Right ventricle myocardium superior (tissue), 1 donor: ENCODE measurements at regions not wholly inside any gene's neighbourhood (a gene's known extent, or its start where the extent isn't known, plus 50 kb on each side); places are given as distances from the start of the nearest gene placed in this dataset.

Experiments used
- ATAC-seq: fragments of 200-7000 bp; cut with Tn5 transposase; one replicate; pipeline ENCODE4 v1.9.1; 2020; ENCODE audit warnings: mild to moderate bottlenecking; ENCODE audit not compliant: poor library complexity
- DNase-seq: peaks from one replicate; pipeline ENCODE4 v3.0.0-alpha.2; 2020
- intact Hi-C: fragments of 100-400 bp; cut with DNase I; formaldehyde crosslinking; loops from one replicate; pipeline ENCODE4 v1.11.2; 2022
- donor health status: DM: no; HTN: yes; CAD: no; lungs with severe emphysema.

GRCh38 chr13:103960001-103960400, 893.8 kb upstream of the SLC10A2 start:
- ATAC-seq (no peak), DNase-seq (no peak)
- intact Hi-C loops = no loop called here

- intact Hi-C loops = no loop called here
- no peak for DNase-seq
- ATAC-seq = no peak
Observed at GRCh38 chr13:103958691-103959090, 892.5 kb upstream of the SLC10A2 start.

- no peak for DNase-seq
- intact Hi-C loops = no loop called here
- no peak for ATAC-seq
Observed at GRCh38 chr13:103957939-103958338, 891.7 kb upstream of the SLC10A2 start.

GRCh38 chr13:103953859-103954258, 887.6 kb upstream of the SLC10A2 start:
- no peak for DNase-seq
- intact Hi-C loops = no loop called here
- no peak for ATAC-seq

GRCh38 chr13:103952183-103952582, 886.0 kb upstream of the SLC10A2 start:
- intact Hi-C loops = no loop called here
- DNase-seq (no peak), ATAC-seq (no peak)

GRCh38 chr13:103948426-103948825, 882.2 kb upstream of the SLC10A2 start:
- DNase-seq = no peak
- intact Hi-C loops = no loop called here
- no peak for ATAC-seq

GRCh38 chr13:103945836-103946235, 879.6 kb upstream of the SLC10A2 start:
- DNase-seq (no peak), ATAC-seq (no peak)
- intact Hi-C loops = no loop called here

GRCh38 chr13:103941506-103942140, 875.4 kb upstream of the SLC10A2 start:
- ATAC-seq (no peak), DNase-seq (no peak)
- intact Hi-C loops = no loop called here

GRCh38 chr13:103935117-103935516, 868.9 kb upstream of the SLC10A2 start:
- ATAC-seq = no peak
- intact Hi-C loops = no loop called here
- DNase-seq = no peak

GRCh38 chr13:103931885-103932284, 865.7 kb upstream of the SLC10A2 start:
- intact Hi-C loops = no loop called here
- DNase-seq = no peak
- ATAC-seq = no peak

- intact Hi-C loops = no loop called here
- no peak for DNase-seq
- no peak for ATAC-seq
Observed at GRCh38 chr13:103931331-103931845, 865.2 kb upstream of the SLC10A2 start.

GRCh38 chr13:103926118-103926517, 859.9 kb upstream of the SLC10A2 start:
- intact Hi-C loops = no loop called here
- ATAC-seq (no peak), DNase-seq (no peak)

- intact Hi-C loops = no loop called here
- DNase-seq (no peak), ATAC-seq (no peak)
Observed at GRCh38 chr13:103908911-103909310, 842.7 kb upstream of the SLC10A2 start.

GRCh38 chr13:103908274-103908673, 842.1 kb upstream of the SLC10A2 start:
- ATAC-seq (no peak), DNase-seq (no peak)
- intact Hi-C loops = no loop called here

GRCh38 chr13:103903790-103904189, 837.6 kb upstream of the SLC10A2 start:
- intact Hi-C loops = no loop called here
- DNase-seq = no peak
- ATAC-seq = no peak

GRCh38 chr13:103898481-103898880, 832.3 kb upstream of the SLC10A2 start:
- intact Hi-C loops = no loop called here
- DNase-seq (no peak), ATAC-seq (no peak)

- intact Hi-C loops = no loop called here
- ATAC-seq (no peak), DNase-seq (no peak)
Observed at GRCh38 chr13:103895835-103896531, 829.8 kb upstream of the SLC10A2 start.

- ATAC-seq (no peak), DNase-seq (no peak)
- intact Hi-C loops = no loop called here
Observed at GRCh38 chr13:103894626-103895025, 828.4 kb upstream of the SLC10A2 start.

- DNase-seq = no peak
Observed at GRCh38 chr13:103884101-103884723, 818.0 kb upstream of the SLC10A2 start.

GRCh38 chr13:103883698-103884097, 817.5 kb upstream of the SLC10A2 start:
- DNase-seq = no peak
- ATAC-seq = no peak
- intact Hi-C loops = no loop called here

More at GRCh38 chr13:103884101-103884723, 818.0 kb upstream of the SLC10A2 start:
- intact Hi-C loops = no loop called here
- ATAC-seq = no peak
